GM06990 (cell line): ENCODE measurements at regions not wholly inside any gene's neighbourhood (a gene's known extent, or its start where the extent isn't known, plus 50 kb on each side); places are given as distances from the start of the nearest gene placed in this dataset.
A peak's percentile ranks its signal among the peaks of the same experiment; 100 is the strongest.

Experiments used
- DNase-seq: peaks from one replicate; pipeline ENCODE4 v3.0.0-alpha.2; 2011; ENCODE audit not compliant: insufficient read length; ENCODE audit errors: extremely low read depth
- H3K27me3 ChIP-seq: replicated peaks from 2 replicates; pipeline ENCODE4 v1.6.0; 2011; ENCODE audit warnings: low read length; ENCODE audit not compliant: control insufficient read depth, insufficient read depth
- H3K36me3 ChIP-seq: 2 replicates; pipeline ENCODE4 v1.5.1; 2011; ENCODE audit warnings: low read length; ENCODE audit not compliant: control insufficient read depth, insufficient read depth
- H3K4me3 ChIP-seq: replicated peaks from 2 replicates; pipeline ENCODE4 v1.5.1; 2011; ENCODE audit warnings: low read depth, mild to moderate bottlenecking, control low read depth, low read length
- TF ChIP-seq, protein P1 (sequence below): IDR thresholded peaks from 2 replicates; pipeline ENCODE4 v1.5.1; 2011; ENCODE audit warnings: low read length, control low read depth, mild to moderate bottlenecking, inconsistent platforms; ENCODE audit not compliant: insufficient read depth, poor library complexity, severe bottlenecking

DNA sequence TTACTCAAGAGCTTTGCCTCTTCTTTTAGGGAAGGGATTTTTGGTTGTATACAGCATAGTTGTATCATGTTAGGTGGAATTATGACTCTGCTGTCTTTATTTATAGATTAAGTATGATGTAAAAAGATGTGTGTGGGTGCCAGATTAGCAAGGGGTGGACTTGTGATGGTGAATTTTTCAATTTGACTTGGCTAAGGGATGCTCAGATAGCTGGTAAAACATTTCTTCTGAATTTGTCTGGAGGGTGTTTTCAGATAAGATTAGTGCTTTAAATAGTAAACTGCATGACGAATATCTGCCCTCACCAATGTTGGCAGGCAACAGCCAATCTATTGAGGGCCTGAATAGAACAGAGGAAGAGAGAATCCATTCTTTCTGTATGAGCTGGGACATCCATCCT, 173.3 kb upstream of the TNFAIP3 start:
- no peak for DNase-seq
- H3K4me3 ChIP-seq, result no peak overlapping the region
- no peaks in the 10 kb centered on the region for H3K27me3 ChIP-seq
- H3K36me3 ChIP-seq, result no peaks in the 10 kb centered on the region
- TF ChIP-seq, protein P1, sequence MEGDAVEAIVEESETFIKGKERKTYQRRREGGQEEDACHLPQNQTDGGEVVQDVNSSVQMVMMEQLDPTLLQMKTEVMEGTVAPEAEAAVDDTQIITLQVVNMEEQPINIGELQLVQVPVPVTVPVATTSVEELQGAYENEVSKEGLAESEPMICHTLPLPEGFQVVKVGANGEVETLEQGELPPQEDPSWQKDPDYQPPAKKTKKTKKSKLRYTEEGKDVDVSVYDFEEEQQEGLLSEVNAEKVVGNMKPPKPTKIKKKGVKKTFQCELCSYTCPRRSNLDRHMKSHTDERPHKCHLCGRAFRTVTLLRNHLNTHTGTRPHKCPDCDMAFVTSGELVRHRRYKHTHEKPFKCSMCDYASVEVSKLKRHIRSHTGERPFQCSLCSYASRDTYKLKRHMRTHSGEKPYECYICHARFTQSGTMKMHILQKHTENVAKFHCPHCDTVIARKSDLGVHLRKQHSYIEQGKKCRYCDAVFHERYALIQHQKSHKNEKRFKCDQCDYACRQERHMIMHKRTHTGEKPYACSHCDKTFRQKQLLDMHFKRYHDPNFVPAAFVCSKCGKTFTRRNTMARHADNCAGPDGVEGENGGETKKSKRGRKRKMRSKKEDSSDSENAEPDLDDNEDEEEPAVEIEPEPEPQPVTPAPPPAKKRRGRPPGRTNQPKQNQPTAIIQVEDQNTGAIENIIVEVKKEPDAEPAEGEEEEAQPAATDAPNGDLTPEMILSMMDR, result no peak

DNA sequence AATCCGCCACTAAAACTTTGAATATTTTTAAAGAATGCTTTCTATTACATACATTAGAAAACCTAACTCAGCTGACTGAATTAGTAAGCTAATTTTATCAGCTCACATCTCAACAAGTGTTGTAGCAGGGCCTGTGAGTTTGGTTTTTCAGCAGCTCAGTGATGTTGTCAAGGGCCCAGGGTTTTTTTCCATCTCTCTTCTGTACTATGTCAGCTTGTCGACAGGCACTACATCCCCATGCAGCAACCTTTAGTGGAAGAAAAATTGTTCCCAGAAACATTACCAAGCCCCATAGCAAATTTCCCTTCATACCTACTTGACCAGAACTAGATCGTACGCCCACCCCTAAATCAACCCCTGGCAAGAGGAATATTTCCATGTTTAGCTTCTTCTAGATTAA, 170.3 kb upstream of the TNFAIP3 start:
- Histone ChIP-seq H3K36me3 (no peaks in the 10 kb centered on the region), H3K4me3 (no peak overlapping the region), H3K27me3 (no peaks in the 10 kb centered on the region)
- TF ChIP-seq, protein P1, result no peak
- no peak for DNase-seq

DNA sequence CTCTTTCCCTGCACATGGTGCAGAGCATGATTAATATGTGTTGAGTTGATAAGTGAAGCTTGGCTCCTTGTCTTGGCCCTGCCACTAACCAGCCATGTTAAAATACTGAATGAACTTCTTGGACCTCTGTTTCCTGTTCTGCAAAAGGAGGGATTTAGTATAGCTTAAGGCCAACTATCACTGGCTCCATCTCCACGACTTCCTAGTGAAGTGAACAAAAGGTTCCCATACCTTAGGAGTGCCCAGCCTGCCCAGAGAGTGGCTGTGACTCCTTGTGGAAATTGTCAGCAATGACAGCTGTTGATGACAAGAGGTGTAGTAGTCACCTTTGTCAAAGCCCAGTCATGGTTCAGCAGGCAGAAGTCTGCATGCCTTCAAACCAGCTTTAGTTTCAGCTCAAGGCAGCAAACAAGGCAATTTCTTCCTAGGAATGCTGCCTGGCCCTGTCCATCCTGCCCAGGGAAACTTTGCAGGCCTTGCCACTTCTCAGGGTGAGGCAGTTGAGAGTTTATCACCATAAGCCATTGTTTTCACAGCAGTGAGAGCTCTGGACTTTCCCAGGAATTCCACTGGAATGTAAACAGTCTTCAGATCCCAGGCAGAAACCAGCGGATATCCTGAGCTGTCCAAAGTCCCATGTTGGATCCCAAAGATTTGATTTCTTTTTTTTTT, 169.7 kb upstream of the TNFAIP3 start:
- TF ChIP-seq, protein P1, result peak; percentile 53
- H3K36me3 ChIP-seq, result no peaks in the 10 kb centered on the region
- no peak overlapping the region for H3K4me3 ChIP-seq
- no peaks in the 10 kb centered on the region for H3K27me3 ChIP-seq
- DNase-seq, result no peak

DNA sequence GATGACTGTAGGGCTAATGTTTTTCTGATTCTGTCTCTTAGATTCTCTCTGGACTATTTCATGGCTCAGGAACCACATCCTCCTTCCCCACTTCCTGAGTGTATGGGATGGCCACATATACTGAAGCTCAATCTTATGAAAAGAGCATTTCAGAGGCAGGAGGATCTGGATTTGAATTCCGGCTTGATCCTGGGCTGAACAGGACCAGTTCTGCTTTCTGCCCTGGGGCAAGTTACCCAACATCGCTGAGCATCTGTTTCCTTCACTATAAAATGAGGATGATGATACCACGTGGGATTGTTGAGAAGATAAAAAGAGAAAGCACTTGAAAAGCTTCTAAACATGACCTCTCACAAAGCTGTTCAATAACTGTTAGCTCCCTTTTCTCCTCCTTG, 168.4 kb upstream of the TNFAIP3 start:
- no peaks in the 10 kb centered on the region for H3K27me3 ChIP-seq

DNA sequence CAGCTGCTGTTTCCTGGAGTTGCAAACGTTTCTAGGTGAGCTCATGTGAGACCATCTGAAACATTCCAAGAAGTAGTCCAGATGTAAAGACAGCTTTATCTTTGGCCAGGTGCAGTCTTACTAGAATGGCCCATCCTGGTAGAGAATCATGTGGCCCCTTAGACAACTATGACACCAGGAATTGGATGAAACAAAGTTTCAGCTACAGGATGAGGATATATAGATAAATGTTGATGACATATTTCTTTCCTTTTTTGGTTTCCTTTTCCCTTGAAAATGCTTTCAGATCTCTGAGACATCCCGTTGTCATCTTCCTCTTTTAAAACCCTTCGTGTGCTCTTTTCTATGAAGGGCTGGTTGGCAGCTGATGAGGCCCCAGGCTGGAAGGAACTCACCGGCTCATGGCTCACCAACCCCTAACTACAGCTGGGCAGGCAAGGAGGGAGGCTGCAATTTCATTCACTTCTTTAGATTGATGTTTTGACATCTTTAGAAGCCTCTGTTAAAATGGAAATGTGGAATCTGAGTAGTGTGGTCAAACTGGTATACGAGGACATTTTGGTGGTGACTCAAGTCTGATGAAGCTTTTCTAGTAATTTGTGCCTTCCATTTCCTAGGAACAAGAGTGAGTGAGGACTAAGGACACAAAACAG, 167.9 kb upstream of the TNFAIP3 start:
- TF ChIP-seq, protein P1, result no peak
- Histone ChIP-seq H3K27me3 (no peaks in the 10 kb centered on the region), H3K4me3 (no peak overlapping the region), H3K36me3 (no peaks in the 10 kb centered on the region)
- DNase-seq, result no peak

More for the DNA sequence above, 168.4 kb upstream of the TNFAIP3 start:
- TF ChIP-seq, protein P1, result no peak
- Histone ChIP-seq H3K4me3 (no peak overlapping the region), H3K36me3 (no peaks in the 10 kb centered on the region)
- DNase-seq, result no peak
